Activated T-cell treated with anti-CD3 and anti-CD28 coated beads, Interleukin-2, amount 50 U/mL, for 72 hours (primary cell): ENCODE measurements at regions not wholly inside any gene's neighbourhood (a gene's known extent, or its start where the extent isn't known, plus 50 kb on each side); places are given as distances from the start of the nearest gene placed in this dataset.

Experiments used
- ATAC-seq, 2 donors: fragments of 150-1000 bp; cut with Tn5 transposase; replicated peaks in 1 of 2; 2 replicates each; pipeline ENCODE4 v1.10.0; 2021; ENCODE audit warnings: moderate library complexity in 2 of 2, mild to moderate bottlenecking in 1 of 2
- DNase-seq, 2 donors: peaks; one replicate each; pipeline ENCODE4 v3.0.0; 2021 to 2022; ENCODE audit warnings: mixed read lengths in 1 of 2
- H3K27ac Mint-ChIP-seq: one replicate; pipeline ENCODE4 v1.8.0; 2022; ENCODE audit warnings: mild to moderate bottlenecking, moderate library complexity, mixed read lengths
- H3K27me3 Mint-ChIP-seq: one replicate; pipeline ENCODE4 v1.8.0; 2022; ENCODE audit warnings: low read depth, mixed read lengths
- H3K36me3 Mint-ChIP-seq, 2 donors: one replicate each; pipeline ENCODE4 v1.8.0; 2022; ENCODE audit warnings: mixed read lengths in 2 of 2, mild to moderate bottlenecking in 1 of 2; ENCODE audit not compliant: insufficient read depth in 2 of 2
- H3K4me1 Mint-ChIP-seq: one replicate; pipeline ENCODE4 v1.8.0; 2022; ENCODE audit warnings: low read depth, mixed read lengths
- H3K4me3 Mint-ChIP-seq, 2 donors: one replicate each; pipeline ENCODE4 v1.8.0; 2022; ENCODE audit warnings: mild to moderate bottlenecking in 2 of 2, mixed read lengths in 2 of 2, moderate library complexity in 2 of 2
- H3K9me3 Mint-ChIP-seq, 2 donors: one replicate each; pipeline ENCODE4 v1.8.0; 2022; ENCODE audit warnings: mixed read lengths in 2 of 2

DNA sequence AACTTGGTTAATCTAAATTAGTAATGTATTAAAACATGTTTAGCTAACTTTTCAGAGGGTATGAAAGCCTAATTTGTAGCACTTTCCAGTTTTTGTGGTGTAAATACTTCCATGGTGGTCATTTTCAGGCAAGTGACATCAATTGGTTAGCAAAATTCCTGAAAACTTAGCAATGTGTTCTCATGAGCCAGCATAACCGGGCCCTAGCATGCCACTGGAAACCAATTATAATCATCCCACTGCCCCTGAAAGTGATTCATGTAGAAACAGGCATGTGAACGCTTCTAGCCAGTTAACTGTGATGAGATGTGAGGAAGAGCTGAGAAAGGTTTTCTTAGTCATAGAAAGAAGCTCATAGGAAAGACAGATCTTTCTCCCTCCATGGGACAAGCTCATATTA, 417.2 kb downstream of the TLR4 start:
- DNase-seq, result no peak
- ATAC-seq, result no peak
- Mint-ChIP-seq H3K9me3 (peaks cover 0 to 2% of the 10 kb centered on the region in 2 donors), H3K27me3 (no peaks in the 10 kb centered on the region), H3K4me3 (no peak overlapping the region), H3K27ac (no peak overlapping the region), H3K4me1 (no peaks in the 10 kb centered on the region), H3K36me3 (no peaks in the 10 kb centered on the region)

DNA sequence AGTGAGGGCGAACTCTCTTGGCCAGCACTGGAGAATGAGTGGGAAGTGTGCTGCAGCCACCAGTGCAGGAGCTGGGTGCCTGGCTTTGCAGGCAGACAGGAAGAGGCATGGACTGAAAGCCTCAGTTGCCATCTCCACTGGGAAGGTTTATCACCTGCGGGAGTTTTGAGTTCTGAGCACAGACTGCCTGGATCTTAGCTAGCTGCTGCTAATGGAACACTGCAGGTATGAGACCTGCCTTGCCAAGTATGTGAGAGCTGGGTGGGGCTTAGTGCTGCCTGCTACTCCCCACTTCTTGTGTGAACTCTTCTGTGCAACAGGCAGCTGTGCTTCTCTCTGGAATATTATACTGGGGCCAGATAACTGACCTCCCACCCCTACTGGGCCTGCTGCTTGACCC, 424.1 kb downstream of the TLR4 start:
- ATAC-seq (no peak), DNase-seq (no peak)
- H3K36me3 Mint-ChIP-seq, result peaks cover 0 to 1% of the 10 kb centered on the region in 2 donors
- H3K4me1 Mint-ChIP-seq, result no peaks in the 10 kb centered on the region
- no peak overlapping the region for H3K27ac Mint-ChIP-seq
- H3K4me3 Mint-ChIP-seq, result no peak overlapping the region
- H3K9me3 Mint-ChIP-seq, result peaks cover 2 to 8% of the 10 kb centered on the region in 2 donors
- no peaks in the 10 kb centered on the region for H3K27me3 Mint-ChIP-seq

DNA sequence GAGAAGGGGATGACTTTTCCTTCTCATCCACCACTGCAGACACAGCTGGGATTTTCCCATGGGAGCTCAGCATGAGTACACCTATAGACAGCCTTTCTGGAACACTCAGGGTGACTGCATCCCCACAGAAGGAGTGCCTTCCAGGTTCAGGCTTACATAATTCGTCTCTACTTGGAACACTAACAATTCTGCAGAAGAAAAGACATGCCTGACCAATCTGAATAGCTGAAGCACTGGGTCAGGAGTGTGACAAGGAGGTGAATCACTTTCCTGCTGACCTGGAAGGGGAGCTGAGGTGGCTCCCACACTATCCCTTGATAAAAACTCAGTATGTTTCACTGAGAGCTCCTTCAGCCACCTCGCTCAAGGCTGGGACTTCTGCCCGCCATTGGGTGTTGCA, 425.3 kb downstream of the TLR4 start:
- ATAC-seq (no peak), DNase-seq (no peak)
- peaks cover 2 to 11% of the 10 kb centered on the region in 2 donors for H3K9me3 Mint-ChIP-seq
- H3K27ac Mint-ChIP-seq, result no peak overlapping the region
- H3K4me3 Mint-ChIP-seq, result no peak overlapping the region
- H3K36me3 Mint-ChIP-seq, result peaks cover 0 to 1% of the 10 kb centered on the region in 2 donors
- no peaks in the 10 kb centered on the region for H3K27me3 Mint-ChIP-seq
- no peaks in the 10 kb centered on the region for H3K4me1 Mint-ChIP-seq

DNA sequence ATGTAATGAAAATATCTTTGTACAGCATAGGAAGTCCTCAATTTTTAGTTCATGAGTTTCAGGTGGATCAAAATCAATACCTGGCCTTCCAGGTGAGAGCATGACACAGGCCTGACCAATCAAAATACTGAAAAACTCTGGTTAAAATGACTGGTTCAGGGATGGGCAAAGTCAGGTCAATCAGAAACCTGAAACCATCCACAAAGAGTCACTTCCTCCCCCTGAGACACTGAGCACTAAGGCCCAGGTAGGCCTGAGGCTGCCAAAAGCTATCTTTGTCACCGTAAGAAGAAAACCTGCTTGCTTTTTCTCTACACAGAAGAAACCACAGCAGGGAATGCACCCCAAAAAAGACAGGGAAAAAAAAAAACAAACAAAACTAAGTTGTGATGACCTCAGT, 444.8 kb downstream of the TLR4 start:
- Mint-ChIP-seq H3K4me1 (no peaks in the 10 kb centered on the region), H3K4me3 (no peak overlapping the region), H3K27ac (no peak overlapping the region), H3K9me3 (peaks cover 4 to 7% of the 10 kb centered on the region in 2 donors), H3K36me3 (no peaks in the 10 kb centered on the region), H3K27me3 (no peaks in the 10 kb centered on the region)
- ATAC-seq (no peak), DNase-seq (no peak)

DNA sequence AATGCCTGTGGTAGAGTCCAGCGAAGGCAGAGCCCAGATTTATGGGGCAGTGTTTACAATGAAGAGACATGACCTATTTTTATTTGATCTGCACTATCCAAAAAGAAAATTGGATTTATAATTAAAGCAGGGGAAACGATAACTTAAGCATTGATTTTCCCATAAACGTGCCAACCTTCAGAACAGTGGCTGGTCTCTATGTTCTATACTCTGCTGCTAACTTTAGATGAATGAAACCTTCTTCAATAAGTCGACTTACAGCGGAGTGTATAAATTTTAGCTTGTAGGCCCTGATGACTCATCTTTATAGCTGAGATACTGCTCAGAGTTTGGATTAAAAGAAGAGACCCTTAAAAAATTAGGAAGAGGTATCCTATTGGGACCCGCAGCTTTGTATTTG, 452.6 kb downstream of the TLR4 start:
- Mint-ChIP-seq H3K9me3 (no peaks in the 10 kb centered on the region), H3K36me3 (no peaks in the 10 kb centered on the region), H3K27ac (no peak overlapping the region), H3K4me3 (no peak overlapping the region), H3K4me1 (no peaks in the 10 kb centered on the region), H3K27me3 (no peaks in the 10 kb centered on the region)
- ATAC-seq, result no peak
- no peak for DNase-seq

DNA sequence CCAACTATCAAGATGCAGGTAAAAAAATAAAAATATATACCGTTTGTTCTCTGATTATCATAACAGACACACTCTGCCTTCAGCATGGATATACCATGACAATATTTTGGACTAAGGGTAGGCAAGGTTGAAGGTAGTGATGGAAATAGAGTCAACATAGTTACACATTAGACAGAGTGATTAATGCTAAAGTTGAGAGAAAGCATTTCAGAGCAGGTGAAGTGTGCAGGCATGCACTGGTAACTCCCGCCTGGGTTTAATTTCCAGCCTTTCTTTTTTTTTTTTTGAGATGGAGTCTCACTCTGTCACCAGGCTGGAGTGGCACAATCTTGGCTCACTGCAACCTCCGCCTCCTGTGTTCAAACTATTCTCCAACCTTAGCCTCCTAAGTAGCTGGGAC, 458.5 kb downstream of the TLR4 start:
- DNase-seq (no peak), ATAC-seq (no peak)
- Mint-ChIP-seq H3K27ac (no peak overlapping the region), H3K27me3 (no peaks in the 10 kb centered on the region), H3K4me3 (no peak overlapping the region), H3K4me1 (no peaks in the 10 kb centered on the region), H3K9me3 (peaks cover 0 to 6% of the 10 kb centered on the region in 2 donors), H3K36me3 (no peaks in the 10 kb centered on the region)

DNA sequence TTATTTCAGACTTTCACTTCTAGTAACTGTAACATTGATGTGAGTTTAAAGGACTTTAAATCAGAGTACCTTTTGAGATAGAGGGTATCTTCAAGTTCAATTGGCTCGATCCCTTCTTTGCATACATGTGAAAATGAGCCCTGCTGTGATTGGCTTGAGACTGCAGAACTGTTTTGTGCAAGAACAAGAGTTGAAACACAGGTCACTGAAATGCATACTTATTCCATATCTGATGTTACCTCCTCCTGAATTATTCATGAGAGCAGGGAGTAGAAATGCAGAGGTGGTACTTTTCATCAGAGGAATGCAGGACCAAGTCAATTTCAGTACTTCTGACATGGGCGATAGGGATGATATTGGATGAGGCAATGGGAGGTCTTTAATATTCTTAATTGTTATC, 459.5 kb downstream of the TLR4 start:
- Mint-ChIP-seq H3K27me3 (no peaks in the 10 kb centered on the region), H3K4me1 (no peaks in the 10 kb centered on the region), H3K36me3 (no peaks in the 10 kb centered on the region), H3K4me3 (no peak overlapping the region), H3K9me3 (peaks cover 0 to 6% of the 10 kb centered on the region in 2 donors), H3K27ac (no peak overlapping the region)
- no peak for DNase-seq
- no peak for ATAC-seq

DNA sequence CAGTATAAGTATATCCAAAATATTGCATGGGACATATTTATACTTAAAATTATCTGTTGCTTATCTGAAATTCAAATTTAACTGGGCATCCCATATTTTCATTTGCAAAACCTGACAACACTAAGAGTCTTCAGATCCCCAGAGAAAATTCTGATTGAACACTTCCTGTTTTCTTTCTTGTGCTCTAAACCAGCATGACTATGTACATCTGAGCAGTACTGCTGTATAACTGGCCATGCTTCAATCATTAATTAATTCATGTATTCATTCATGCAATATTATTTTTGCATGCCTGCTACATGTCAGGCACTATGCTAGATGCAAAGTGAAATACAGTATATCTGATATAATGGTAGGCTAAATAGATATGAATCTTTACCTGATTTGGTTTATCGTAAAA, 461.2 kb downstream of the TLR4 start:
- Mint-ChIP-seq H3K27ac (no peak overlapping the region), H3K4me1 (no peaks in the 10 kb centered on the region), H3K36me3 (no peaks in the 10 kb centered on the region), H3K4me3 (no peak overlapping the region), H3K27me3 (no peaks in the 10 kb centered on the region), H3K9me3 (peaks cover 0 to 6% of the 10 kb centered on the region in 2 donors)
- ATAC-seq (no peak), DNase-seq (no peak)

DNA sequence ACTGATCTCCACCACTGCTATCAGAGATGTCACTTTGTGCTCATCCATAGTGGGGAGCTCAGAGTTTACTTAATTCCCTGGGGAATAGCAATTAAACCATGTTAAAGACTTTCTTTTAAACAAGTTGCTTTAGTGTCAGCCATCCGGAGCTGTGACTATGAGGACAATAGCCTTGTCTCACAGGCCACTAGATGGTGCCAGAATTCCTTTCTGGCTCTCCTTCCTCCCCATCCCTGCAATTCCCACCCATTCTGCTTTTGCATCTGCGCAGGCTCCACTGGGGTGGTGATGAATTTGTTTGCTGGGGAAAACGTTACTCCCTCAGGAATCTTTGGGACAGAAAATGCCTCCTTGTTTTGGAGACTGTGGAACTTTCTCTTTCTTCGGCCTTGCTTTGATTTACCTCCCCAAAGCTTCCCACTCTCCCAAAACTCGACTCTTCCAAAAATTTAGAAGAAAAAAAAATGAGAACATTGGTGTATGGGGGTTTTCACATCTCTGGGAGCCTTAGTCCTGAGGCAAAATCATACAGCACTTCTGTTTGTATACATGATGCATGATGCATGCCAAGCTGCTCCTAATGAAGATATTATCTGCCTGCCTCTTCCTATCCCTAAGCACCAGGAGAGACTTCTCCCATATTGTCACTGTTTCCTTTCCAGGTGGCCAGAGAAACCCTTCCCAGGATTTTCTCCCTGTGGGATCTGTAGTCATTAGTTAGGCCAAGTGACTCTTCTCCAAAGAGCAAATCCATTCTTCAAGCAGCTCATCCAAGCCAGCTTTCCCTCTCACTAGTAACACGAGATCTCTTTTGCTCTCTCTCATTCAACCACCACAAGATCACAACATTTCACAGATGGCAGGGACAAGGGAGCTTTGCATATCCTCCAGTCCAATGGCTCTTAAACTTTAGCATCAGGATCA, 466.1 kb downstream of the TLR4 start:
- no peak for DNase-seq
- Mint-ChIP-seq H3K9me3 (peaks cover 0 to 2% of the 10 kb centered on the region in 2 donors), H3K4me3 (no peak overlapping the region), H3K4me1 (no peaks in the 10 kb centered on the region), H3K27me3 (no peaks in the 10 kb centered on the region), H3K27ac (no peak overlapping the region), H3K36me3 (no peaks in the 10 kb centered on the region)
- no peak for ATAC-seq

DNA sequence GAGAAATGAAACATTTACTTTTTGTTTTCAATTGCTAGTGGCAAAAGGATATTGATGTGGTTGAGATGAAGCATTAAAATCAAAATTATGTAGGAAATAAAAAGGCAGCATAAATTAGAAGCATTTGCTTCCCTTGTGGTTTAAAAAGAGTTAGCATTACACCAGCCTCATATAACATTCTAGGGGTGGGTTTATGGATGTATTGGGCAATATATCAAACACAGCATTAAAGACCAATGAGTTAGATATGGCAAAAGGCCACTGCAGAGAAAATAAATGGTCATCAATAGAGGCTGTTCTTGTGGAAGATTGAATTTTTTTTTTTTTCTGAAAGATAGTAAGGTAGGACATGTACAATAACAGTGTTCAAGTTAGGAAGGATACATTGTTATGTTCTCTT, 473.0 kb downstream of the TLR4 start:
- Mint-ChIP-seq H3K4me3 (no peak overlapping the region), H3K27ac (no peak overlapping the region), H3K36me3 (no peaks in the 10 kb centered on the region), H3K9me3 (peaks cover 3% of the 10 kb centered on the region in 2 donors), H3K4me1 (no peaks in the 10 kb centered on the region), H3K27me3 (no peaks in the 10 kb centered on the region)
- DNase-seq (no peak), ATAC-seq (no peak)

DNA sequence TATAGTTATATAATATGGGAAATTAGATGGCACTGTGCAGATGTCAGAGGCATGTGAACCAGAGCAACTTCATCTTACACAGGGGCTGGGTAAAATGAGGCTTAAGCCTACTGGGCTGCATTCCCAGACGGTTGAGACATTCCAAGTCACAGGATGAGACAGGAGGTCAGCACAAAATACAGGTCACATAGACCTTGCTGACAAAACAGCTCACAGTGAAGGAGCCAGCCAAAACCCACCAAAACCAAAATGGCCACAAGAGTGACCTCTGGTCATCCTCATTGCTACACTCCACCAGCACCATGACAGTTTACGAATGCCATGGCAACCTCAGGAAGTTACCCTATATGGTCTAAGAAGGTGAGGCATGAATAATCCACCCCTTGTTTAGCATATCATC, 479.4 kb downstream of the TLR4 start:
- H3K27ac Mint-ChIP-seq, result no peak overlapping the region
- ATAC-seq (no peak), DNase-seq (no peak)
- H3K36me3 Mint-ChIP-seq, result no peaks in the 10 kb centered on the region
- H3K4me3 Mint-ChIP-seq, result no peak overlapping the region
- H3K9me3 Mint-ChIP-seq, result peaks cover 3% of the 10 kb centered on the region in 2 donors
- H3K27me3 Mint-ChIP-seq, result no peaks in the 10 kb centered on the region
- H3K4me1 Mint-ChIP-seq, result no peaks in the 10 kb centered on the region

DNA sequence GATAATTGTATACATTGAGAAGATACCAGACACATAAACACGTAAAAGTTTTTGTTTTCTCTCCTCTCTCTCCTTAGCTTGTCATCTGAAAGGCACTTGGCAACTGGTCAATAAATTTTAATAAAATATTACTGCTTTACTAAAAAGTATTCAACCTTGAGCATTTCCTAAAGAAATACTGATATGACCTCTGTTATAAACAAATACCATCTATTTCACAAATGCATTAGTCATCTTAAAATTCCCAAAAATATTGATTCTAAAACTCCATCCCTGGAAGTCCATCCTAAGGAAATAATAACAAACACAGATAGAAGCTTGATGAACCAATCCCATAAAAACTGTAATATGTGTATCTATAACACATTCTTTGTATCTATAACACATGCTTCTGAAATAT, 483.2 kb downstream of the TLR4 start:
- H3K4me3 Mint-ChIP-seq, result no peak overlapping the region
- H3K27ac Mint-ChIP-seq, result no peak overlapping the region
- H3K27me3 Mint-ChIP-seq, result no peaks in the 10 kb centered on the region
- no peak for DNase-seq
- no peak for ATAC-seq
- peaks cover 0 to 2% of the 10 kb centered on the region in 2 donors for H3K36me3 Mint-ChIP-seq
- H3K9me3 Mint-ChIP-seq, result peaks cover 2 to 4% of the 10 kb centered on the region in 2 donors
- H3K4me1 Mint-ChIP-seq, result no peaks in the 10 kb centered on the region

DNA sequence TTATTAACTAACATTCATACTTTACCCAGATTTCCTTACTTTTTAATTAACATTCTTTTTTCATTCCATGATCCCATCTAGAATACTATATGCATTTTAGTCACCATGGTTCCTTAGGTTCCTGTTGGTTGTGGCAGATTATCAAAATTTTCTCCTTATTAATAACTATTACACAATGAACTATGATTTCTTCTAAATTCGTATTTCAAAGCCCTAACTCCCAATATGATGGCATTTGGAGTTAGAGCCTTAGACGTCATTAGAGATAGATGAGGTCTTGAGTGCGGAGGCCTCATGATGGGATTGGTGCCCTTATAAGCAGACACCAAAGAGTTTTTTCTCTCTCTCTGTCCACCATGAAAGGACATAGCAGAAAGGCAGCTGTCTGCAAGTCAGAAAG, 485.4 kb downstream of the TLR4 start:
- ATAC-seq (no peak), DNase-seq (no peak)
- Mint-ChIP-seq H3K27ac (no peak overlapping the region), H3K9me3 (peaks cover 4 to 5% of the 10 kb centered on the region in 2 donors), H3K27me3 (no peaks in the 10 kb centered on the region), H3K4me3 (no peak overlapping the region), H3K36me3 (peaks cover 0 to 2% of the 10 kb centered on the region in 2 donors), H3K4me1 (no peaks in the 10 kb centered on the region)

DNA sequence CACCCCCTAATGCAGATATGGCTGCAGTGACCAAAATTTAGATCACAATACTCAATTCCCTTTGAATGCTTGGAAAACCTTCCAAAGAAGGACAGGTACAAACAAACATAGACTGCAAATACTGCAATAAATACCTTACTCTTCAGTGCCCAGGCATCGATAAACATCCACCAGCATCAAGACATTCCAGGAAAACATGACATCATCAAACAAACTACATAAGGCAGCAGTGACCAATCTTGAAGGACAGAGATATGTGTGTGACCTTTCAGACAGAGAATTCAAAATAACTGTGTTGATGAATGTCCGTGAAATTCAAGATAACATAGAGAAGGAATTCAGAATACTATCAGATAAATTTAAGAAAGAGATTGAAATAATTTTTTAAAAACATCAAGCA, 488.6 kb downstream of the TLR4 start:
- H3K36me3 Mint-ChIP-seq, result peaks cover 0 to 2% of the 10 kb centered on the region in 2 donors
- H3K4me3 Mint-ChIP-seq, result no peak overlapping the region
- no peaks in the 10 kb centered on the region for H3K4me1 Mint-ChIP-seq
- DNase-seq, result no peak
- peaks cover 4 to 7% of the 10 kb centered on the region in 2 donors for H3K9me3 Mint-ChIP-seq
- H3K27ac Mint-ChIP-seq, result no peak overlapping the region
- no peak for ATAC-seq
- no peaks in the 10 kb centered on the region for H3K27me3 Mint-ChIP-seq
